ENCODE measurements at regions not wholly inside any gene's neighbourhood (a gene's known extent, or its start where the extent isn't known, plus 50 kb on each side); places are given as distances from the start of the nearest gene placed in this dataset.

GRCh38 chr2:60676706-60677330 is 79.2 kb upstream of the PAPOLG start:
- no peak for TF ChIP-seq PAX5 (IDR thresholded peaks at IDR 0.05; ENCODE audit: insufficient read depth, low read length, severe bottlenecking)
- TF ChIP-seq POLR2A (IDR thresholded peaks at IDR 0.05; ENCODE audit: low read depth, low read length), result no peak
- TF ChIP-seq TAF1 (IDR thresholded peaks at IDR 0.05; ENCODE audit: low read depth, low read length), result no peak
- TF ChIP-seq POLR2AphosphoS5 (IDR thresholded peaks at IDR 0.05; ENCODE audit: low read depth, low read length), result no peak
- TF ChIP-seq POU2F2 (IDR thresholded peaks at IDR 0.05; ENCODE audit: low read depth, low read length), result no peak

Measured in GM12891 (cell line).